Esophagus muscularis mucosa (tissue), 3 donors: ENCODE measurements at regions not wholly inside any gene's neighbourhood (a gene's known extent, or its start where the extent isn't known, plus 50 kb on each side); places are given as distances from the start of the nearest gene placed in this dataset.
"Not testable (repeated sequence)": the region's sequence is repeated elsewhere in the genome, so short reads cannot be mapped to it uniquely, and the experiment has no call there.

Experiments used
- EP300 ChIP-seq: sonication (generic); formaldehyde crosslinking; IDR thresholded peaks from one replicate; pipeline ENCODE4 v1.6.1; 2017; ENCODE audit warnings: antibody characterized with exemption
- TF ChIP-seq, protein P1 (sequence below), 3 experiments: fragments of 200-600 bp in 2 of 3; fragments of 450-650 bp in 1 of 3; sonication (generic) in 2 of 3; IDR thresholded peaks; one replicate each; pipeline ENCODE4 v1.5.1; 2017 to 2019; ENCODE audit warnings: antibody characterized with exemption in 3 of 3, mild to moderate bottlenecking in 2 of 3, moderate library complexity in 1 of 3

DNA sequence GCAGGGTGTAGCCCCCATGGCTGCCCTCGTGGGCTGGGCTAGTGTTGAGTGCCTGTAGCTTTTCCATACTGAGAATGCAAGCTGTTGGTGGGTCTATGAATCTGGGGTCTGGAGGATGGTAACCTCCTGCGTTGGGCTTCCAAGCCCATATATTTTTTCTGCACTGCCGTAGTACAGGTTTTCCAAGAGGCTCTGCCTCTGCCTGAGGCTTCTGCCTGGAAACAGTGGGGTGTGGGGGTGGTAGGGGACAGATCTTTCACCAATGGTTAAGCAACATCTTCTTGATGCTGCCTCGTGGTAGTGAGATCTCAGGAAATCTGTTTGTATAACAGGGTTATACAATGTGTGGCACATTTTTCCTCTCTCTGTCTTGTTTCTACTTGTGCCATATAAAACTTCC, 189.0 kb upstream of the ZNF519 start:
- TF ChIP-seq EP300: not testable (repeated sequence)
- TF ChIP-seq, protein P1, sequence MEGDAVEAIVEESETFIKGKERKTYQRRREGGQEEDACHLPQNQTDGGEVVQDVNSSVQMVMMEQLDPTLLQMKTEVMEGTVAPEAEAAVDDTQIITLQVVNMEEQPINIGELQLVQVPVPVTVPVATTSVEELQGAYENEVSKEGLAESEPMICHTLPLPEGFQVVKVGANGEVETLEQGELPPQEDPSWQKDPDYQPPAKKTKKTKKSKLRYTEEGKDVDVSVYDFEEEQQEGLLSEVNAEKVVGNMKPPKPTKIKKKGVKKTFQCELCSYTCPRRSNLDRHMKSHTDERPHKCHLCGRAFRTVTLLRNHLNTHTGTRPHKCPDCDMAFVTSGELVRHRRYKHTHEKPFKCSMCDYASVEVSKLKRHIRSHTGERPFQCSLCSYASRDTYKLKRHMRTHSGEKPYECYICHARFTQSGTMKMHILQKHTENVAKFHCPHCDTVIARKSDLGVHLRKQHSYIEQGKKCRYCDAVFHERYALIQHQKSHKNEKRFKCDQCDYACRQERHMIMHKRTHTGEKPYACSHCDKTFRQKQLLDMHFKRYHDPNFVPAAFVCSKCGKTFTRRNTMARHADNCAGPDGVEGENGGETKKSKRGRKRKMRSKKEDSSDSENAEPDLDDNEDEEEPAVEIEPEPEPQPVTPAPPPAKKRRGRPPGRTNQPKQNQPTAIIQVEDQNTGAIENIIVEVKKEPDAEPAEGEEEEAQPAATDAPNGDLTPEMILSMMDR (IDR thresholded peaks at IDR 0.05): not testable (repeated sequence)
